NCI-H345 treated with DMSO at 0.1 percent for 48 hours (cell line): ENCODE measurements at regions not wholly inside any gene's neighbourhood (a gene's known extent, or its start where the extent isn't known, plus 50 kb on each side); places are given as distances from the start of the nearest gene placed in this dataset.
"Not testable (repeated sequence)": the region's sequence is repeated elsewhere in the genome, so short reads cannot be mapped to it uniquely, and the experiment has no call there.

ENCODE experiments used
- DNase-seq: peaks from one replicate; lab custom pipeline; 2025; ENCODE audit not compliant: unreplicated experiment; lab: John Stamatoyannopoulos, UW

DNA sequence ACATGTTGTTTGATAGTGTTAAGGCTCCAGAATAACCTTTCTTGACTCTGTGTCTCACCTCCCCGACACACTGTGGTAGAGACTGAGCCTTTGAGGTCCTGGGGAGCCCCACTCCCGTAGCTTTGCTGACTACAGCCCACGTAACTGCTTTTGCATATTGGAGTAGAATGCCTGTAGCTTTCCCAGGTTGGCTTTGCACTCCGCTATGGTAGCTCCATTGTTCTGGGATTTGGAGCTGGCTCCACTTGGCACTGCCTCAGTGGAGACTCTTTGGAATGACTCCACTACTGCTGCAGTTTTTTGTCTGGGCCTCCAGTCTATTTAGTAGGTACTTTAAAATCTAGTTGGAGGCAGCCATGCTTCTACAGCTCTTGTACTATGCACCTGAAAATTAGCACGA, 56.2 kb upstream of the ANXA1 start:
- DNase-seq, result no peak

DNA sequence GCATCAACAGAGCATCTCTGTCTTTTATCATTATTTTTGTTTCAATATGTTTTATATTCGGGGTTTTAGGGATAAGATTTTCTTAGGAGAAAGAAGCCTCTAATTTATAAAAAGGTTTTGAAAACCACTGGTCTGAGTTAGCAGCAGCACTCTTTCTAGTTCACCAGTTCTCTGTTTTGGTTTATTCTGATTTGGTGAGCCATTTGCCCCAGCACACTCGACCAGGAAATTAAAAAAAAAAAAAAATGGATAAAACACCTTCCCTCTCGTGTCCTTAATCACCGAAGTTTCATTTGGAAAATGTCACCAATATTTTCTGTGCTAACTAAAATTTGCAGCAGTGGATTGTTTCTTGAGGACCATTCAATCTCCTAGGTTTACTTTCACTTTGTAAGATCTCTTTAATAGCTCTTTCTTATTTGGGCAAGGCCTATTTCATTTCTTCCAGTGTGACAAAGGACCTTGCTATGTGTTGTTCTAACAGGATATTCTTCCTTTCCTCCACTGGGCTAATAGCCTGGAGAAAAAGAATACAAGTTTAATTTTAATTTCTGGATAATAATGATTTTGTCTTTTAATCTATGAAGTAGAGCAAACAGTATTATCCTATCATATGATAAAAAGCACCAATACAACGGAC, 57.8 kb upstream of the ANXA1 start:
- no peak for DNase-seq

DNA sequence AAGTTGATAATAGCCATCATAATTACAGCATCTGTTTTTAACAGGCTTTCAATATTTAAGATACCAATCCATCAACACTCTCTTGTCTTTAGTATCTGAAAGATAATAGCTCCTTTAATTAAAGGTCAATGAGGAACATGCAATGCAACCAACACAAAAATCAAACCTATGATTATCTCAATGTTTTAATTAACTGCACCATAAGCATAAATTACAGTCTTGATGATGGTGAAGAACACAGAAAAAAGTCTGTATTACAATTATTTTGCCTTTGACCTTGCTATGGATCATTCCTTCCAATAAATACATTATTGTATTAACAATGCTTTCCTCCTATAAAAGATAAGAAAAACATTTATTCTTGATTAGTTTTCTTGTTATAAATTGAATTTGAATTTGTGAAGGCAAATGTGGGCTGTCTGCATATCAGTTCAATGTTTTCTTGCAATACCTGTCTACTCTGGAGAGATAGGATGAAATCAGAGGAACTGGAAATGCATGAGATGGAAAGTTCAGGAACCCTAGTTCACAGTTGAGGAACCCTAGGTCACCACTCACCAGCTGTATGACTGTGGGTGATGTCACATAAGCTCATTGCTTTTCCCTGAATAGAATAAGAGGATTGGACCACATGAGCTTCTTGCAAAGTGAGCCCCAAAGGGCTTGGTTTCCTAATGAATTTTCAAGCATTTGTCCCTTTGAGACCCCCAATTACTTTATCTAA, 58.5 kb upstream of the ANXA1 start:
- no peak for DNase-seq

DNA sequence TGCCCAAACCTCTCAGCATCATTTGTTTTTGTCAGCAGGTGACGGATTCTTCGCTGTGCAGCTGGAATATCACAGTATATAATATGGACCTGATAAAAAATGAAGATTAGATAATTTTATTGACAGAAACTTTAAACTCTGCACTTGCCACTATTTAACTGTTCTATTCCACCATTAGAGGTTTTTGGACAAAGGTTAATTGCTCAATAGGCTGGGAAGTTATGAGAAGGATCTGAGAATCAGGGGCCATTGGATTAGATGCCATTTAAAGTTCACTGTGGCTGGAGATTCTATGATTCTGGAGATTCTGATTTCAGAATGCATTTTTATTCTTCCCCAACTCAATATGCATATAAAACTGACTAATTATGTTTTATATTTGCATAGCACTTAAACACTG, 59.8 kb upstream of the ANXA1 start:
- DNase-seq, result no peak

DNA sequence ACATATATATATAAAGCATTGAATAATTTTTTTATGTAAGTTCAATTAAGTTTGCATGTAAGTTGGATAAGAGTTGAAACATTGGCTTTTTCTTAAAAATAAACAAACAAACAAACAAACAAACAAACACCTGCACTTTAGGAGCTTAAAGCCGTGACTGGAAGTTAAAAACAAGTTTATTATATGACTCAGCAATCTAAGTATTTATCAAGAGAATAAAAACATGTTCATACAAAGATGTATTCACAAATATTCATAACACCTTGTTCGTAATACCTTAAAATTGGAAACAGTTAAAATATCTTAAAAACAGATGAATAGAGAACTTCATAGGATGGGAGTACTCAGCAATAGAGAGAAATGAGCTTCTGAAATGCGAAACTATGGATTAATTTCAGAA, 61.5 kb upstream of the ANXA1 start:
- no peak for DNase-seq

DNA sequence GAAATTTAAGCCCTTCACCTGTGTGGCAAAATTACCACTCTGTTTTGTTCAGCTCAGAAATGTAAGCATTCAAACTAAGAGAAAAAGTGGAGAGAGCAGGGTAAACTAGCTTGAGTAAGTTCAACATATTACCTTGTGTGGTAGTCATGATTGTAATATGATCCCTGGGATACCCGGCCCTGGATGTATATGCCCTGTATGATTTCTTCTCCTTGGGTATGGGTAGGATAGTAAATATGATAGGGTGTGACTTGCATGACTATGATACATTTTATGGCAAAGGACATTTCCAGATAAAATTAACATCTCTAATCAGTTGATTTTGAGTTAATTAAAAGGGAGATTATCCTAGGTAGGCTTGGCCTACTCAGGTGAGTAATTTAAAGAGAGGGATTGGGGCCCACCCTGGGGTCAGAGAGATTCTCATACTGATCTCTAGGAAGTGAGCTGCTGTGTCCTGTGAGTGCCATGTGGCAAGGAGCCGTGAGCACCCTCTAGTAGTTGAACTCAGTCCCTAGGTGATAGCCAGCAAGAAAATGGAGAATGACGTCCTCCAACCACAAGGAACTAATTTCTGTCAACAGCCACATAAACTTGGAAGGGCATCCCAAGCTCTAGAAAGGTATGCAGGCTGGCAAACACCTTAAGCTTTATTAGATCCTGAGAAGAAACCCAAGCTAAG, 62.2 kb upstream of the ANXA1 start:
- DNase-seq, result no peak

DNA sequence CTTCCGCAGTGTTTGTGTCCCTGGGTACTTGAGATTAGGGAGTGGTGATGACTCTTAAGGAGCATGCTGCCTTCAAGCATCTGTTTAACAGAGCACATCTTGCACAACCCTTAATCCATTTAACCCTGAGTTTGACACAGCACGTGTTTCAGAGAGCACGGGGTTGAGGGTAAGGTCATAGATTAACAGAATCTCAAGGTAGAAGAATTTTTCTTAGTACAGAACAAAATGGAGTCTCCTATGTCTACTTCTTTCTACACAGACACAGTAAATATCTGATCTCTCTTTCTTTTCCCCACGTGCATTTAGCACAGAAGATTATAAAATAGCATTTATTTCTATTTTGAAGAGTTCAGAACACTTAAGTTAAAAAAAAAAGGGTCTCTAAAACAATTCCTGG, 63.8 kb upstream of the ANXA1 start:
- DNase-seq, result not testable (repeated sequence)

DNA sequence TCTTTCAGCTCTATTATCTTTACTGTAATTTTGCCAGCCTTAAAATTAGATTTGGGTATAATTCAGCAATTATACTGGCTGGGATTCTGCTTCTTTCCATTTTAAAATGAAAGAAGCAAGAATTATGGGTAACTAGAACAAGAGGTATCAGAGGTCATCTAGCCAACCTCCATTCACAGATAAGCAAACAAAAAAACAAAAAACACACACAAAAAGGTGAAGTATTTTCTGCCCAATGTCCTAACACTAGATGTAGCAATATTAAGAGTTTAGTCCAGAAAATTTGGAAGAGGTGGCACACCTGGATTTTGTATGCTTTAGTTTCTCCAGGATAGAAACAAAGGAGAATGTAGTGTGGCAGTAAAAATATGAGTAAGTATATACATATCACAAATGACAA, 68.1 kb upstream of the ANXA1 start:
- no peak for DNase-seq

DNA sequence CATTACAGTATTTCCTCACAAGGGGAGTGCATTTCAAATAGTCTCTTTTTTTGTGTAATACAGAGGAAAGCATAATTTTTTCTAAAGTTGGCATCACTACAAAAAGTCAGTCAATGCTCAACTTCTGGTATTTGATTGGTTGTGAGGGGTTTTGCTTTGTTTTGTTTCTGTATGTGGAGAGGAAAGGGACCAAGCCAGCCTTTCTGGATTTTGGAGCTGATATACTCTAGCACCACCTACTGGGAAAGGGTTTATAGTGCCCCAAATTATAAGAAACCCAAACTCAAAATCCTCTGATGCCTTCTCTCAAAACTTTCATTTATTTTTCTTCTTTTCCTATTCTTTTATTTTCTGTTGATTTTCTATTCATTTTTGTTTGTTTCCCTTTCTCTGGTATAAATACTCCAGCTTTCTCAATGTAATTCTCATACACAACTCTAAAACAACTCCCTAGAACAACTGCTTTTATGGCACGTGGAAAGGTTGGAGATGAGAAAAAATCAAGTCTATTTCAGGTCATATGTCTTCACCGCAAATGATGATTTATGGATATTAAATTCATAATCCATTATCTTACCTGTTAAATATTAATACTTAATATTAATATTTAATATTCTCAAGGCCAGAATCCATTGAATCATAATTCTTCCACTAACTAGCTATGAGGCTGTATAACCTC, 69.5 kb upstream of the ANXA1 start:
- DNase-seq, result no peak

DNA sequence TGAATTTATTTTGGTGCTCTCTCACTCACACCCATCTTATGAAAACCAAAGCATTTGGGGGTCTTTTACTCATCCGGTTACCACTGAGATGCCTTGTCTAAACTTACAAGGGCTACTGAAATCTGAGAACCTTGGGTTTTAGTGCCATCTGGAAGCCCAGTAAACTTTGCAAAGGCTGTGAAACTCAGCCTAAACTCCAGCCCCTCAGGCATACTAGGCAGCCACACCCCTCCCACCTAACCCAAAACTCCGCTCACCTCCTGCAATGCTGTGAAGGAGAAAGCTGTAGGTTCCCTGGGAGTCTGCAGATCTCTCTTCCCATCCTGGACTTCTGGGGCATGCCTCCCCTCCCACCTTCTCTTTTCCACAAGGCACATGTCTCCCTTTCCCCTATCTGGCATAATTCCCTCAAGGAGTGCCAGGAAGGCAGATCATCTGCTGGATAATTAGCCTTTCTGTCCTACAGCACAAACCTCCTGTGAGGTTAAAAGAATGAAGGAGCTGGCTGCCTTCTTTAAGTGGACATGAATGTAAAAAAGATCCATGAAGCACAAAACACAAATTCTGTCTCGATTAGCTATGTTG, 71.5 kb upstream of the ANXA1 start:
- no peak for DNase-seq

DNA sequence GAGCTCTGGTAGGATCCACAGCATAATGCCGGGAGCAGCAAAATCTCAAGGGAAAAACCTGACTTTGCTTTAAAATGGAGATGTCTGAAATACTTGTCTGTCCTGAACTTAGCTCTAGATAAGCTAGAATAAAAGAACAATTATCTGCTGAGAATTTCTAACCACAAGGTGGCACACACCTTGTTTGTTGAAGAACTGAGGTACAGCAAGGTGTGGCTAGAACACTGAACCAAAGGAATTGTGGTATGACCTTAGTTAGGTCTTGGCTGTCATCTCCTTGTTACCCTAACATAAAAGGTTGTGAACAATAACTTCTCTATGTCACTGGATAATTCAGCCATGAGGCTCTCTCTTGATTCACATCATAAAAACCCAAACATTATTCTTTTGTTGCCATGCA, 72.3 kb upstream of the ANXA1 start:
- no peak for DNase-seq

DNA sequence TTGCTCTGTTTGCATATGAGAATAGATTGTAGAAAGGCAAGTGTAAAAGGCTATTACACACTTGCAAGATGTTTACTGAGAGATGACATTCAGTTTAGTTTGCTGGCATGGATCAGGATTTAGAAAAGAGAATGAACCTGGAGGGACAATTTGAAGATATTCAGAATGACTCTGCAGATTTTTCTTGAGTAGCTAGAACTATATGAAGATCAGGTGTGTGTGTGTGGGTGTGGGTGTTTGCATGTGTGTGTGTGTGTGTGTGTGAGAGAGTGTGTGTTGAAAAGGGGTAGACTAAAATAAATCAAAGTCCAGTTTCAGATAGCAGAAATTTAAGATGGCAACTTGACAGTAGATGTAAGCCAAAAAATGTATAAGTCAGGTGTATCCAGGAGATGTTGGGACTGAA, 74.0 kb upstream of the ANXA1 start:
- no peak for DNase-seq

DNA sequence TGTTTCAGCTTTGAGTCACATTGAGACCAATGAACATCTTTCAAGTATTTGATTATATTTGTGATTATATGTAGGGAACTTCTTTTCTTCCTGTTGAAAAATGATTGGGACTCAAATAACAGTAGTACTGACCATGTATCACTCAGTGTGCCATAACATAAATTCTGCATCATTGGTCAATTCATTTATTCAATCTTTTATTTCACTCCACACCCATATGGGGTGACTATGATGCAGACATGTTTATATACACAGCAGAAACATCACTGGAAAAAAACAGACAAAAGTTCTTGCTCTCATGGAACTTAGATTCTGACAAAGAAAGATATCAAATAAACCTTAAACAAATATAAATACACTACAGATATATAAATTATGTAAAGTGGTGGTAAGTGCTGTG, 74.7 kb upstream of the ANXA1 start:
- DNase-seq, result no peak

DNA sequence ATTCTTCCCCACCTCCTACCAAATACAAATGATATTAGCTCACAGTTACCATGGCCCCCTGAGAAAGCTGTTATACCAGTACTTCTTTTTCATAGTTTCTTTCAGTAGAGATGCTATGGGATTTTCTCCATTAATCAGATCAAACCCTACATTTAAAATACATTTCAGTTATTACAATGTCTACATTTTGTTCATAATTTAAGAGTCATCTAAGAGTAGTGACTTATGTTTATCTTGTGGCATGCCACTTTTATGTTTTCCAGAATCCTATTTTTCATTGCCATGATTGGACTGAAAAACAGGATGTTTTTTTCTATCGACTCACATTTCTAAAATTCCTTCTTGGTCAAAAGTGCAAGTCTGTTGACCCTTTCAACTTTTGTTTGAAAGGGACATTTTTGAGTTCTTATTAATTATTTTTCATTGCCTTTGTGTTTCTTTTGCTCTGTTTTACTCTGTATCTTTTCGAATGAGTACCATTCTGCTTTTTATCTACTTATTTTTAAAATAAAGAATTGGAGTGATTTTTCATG, 77.4 kb upstream of the ANXA1 start:
- no peak for DNase-seq

DNA sequence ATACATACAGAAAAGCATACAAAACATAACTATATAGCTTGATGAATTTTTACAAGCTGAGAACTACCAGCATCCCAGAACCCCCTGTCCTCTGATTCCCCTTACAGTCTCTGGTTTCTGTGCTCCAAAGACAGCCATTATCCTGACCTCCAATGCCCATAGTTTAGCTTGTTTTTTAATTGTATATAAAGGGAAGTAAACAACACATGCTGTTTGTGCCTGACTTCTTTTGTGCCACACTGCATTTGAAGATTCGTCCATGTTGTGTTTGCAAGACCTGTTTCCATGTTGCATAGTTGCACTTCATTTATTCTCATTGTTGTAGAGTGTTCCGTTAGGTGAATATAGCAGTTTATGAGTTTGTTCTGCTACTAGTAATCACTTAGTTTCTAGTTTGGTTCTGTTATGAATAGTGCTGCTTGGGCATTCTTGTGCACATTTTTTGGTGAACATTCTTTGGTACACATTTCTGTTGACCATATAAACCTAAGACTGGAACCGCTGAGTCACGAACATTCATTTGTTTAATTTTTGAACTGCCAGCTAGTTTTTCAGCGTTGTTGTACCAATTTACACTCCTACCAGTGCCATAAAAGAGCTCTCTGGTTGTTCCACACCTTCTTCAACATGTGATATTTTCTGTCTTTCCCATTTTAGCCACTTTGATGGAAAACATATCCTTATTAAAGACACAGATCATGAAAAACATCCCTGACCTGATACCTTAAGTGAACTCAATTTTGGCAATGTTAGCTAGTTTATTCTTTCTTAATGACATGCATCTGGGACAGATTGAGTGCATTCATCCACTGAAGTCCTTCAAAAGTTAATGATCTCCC, 78.1 kb upstream of the ANXA1 start:
- no peak for DNase-seq

DNA sequence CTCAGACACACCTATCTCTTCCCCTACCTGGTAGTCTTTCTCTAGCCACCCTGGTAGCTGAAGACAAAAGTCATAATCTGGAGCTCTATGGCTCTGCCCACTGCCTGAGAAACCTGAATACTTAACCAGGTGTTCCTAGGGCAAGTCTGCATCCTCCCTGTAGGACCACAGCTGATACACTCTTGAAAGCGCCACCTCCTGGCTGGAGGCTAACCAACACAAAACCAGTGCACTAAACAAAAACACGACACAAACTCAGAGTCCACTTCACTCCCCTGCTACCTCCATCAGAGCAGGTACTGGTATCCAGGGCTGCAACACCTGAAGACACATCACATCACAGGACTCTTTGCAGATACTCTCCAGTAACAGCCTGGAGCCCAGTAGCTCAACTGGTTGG, 84.6 kb upstream of the ANXA1 start:
- no peak for DNase-seq

DNA sequence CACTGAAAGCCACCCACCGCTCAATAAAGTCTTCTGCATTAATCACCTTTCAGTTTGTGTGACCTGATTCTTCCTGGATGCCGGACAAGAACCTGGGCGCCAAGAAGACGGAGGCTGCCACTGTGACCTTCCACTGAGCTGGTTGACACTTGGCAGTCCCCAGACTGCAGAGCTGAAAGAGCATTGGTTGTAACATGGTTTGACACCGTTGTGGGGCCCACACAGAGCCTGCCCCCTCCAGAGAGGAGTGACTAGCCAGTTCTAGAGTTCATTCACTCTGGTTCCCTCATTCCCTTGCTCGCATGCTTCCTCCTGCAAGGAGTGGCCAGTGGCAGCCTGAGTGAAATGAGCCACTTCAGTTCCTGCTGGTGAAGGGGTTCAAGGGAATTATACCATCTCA, 86.2 kb upstream of the ANXA1 start:
- DNase-seq, result no peak

DNA sequence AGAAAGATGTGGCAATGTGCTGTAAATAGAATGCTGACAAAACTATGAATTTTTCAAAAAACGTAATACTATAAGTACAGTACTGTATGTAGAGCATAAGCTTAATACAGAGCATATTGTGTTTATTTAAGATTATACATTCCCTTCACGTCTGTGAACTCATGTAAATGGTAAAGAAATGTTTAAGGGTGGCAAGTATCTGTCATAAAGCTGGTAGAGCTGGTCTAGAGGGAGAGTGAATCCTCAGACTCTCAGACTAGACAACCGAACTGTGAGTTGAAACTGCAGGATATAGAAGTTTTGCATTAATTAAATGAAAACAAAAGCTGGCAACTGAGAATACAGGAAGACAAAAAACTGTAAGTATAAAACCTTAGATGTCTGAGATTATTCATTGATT, 87.3 kb upstream of the ANXA1 start:
- no peak for DNase-seq

DNA sequence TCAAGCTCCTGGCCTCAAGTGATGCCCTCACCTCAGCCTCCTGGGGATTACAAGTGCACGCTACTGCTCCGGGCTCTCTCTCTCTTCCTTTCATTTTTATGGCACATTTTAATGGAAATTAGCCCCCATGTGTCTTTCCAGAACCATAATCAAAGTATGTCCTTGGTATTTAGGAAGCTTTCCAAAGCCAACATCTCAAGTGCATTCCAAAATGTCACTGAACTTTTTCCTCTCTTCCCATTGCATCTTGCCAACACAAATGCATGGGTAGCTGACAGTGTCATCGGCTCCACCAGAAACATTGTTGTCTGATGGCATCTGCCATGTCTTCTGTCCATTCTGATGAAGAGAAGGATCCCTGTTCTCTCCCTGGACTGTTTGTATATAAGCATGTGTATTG, 90.5 kb upstream of the ANXA1 start:
- DNase-seq, result no peak

DNA sequence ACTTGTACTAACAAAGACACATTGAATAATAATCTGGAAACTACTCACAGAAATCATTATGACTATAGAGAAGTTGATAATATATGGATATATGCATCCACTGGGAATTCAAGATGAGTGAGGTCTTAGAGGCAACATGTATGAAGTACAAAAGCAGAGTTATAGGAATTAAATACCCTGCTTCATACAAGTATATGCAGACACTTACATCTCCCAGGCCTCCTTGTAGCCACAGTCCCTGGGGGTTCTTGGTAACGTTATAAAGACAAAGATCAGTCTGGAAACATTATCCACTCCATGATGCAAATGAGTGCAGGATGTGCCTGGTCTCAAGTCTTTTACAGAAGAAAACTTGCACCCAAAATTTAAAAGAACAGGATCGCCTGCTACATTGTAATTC, 92.4 kb upstream of the ANXA1 start:
- DNase-seq, result no peak
